GM19395 (cell line): ENCODE measurements at regions not wholly inside any gene's neighbourhood (a gene's known extent, or its start where the extent isn't known, plus 50 kb on each side); places are given as distances from the start of the nearest gene placed in this dataset.

ENCODE experiments used
- ATAC-seq: cut with Tn5 transposase; IDR thresholded peaks from one replicate; pipeline ENCODE4 v1.9.1; 2021; ENCODE audit warnings: mild to moderate bottlenecking, moderate library complexity; ENCODE audit not compliant: unreplicated experiment

- peak; percentile 92 for ATAC-seq
Observed at GRCh38 chr17:57174591-57174990, 81.7 kb upstream of the MSI2 start.

- ATAC-seq, result no peak
Observed at GRCh38 chr17:57178839-57179238, 77.5 kb upstream of the MSI2 start.

- no peak for ATAC-seq
Observed at GRCh38 chr17:57182621-57183020, 73.7 kb upstream of the MSI2 start.

GRCh38 chr17:57186226-57187019, 69.9 kb upstream of the MSI2 start:
- ATAC-seq, result no peak

GRCh38 chr17:57187391-57187790, 68.9 kb upstream of the MSI2 start:
- no peak for ATAC-seq

GRCh38 chr17:57195785-57196460, 60.4 kb upstream of the MSI2 start:
- ATAC-seq, result no peak

- ATAC-seq, result no peak
Observed at GRCh38 chr17:57197466-57198071, 58.8 kb upstream of the MSI2 start.

- no peak for ATAC-seq
Observed at GRCh38 chr17:57201481-57201880, 54.8 kb upstream of the MSI2 start.

- no peak for ATAC-seq
Observed at GRCh38 chr17:57203040-57203439, 53.3 kb upstream of the MSI2 start.
